Skin epidermis (tissue), 12 donors: ENCODE measurements at regions not wholly inside any gene's neighbourhood (a gene's known extent, or its start where the extent isn't known, plus 50 kb on each side); places are given as distances from the start of the nearest gene placed in this dataset.
"Not testable (repeated sequence)": the region's sequence is repeated elsewhere in the genome, so short reads cannot be mapped to it uniquely, and the experiment has no call there.

ENCODE experiments used
- H3K27ac ChIP-seq, 21 experiments: fragments of 200-600 bp; sonication (generic) in 11 of 21; one replicate each; pipeline ENCODE4 v1.5.0; 2020; ENCODE audit warnings: mild to moderate bottlenecking in 3 of 21, inconsistent platforms in 2 of 21, moderate library complexity in 2 of 21
- H3K4me3 ChIP-seq, 7 experiments: fragments of 200-600 bp; sonication (generic) in 2 of 7; one replicate each; pipeline ENCODE4 v1.5.0; 2020; ENCODE audit warnings: inconsistent platforms in 2 of 7, mild to moderate bottlenecking in 2 of 7, moderate library complexity in 1 of 7

DNA sequence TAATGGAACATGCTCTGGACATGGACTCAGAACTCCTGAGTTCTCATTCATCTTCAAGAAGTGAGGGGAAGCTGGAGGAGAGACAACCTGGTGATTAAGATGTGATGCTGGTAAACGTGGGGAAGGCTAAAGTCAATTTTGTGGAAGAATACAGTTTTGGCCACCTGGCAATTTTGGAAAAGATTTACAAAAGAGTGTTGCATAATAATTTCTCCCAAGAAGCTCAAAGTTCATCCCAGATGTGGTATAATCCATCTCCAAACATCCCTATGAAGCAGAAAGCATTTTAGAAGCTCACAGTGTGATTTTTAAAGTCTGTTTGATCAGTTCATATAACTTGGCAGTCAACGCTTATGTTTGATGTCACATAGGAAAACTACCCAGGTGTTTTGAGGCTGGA, 208.7 kb downstream of the LMX1A start:
- Histone ChIP-seq H3K4me3 (no peak overlapping the region), H3K27ac (no peak overlapping the region)

GRCh38 chr1:165144757-165145397, 211.6 kb downstream of the LMX1A start:
- H3K27ac ChIP-seq = no peak overlapping the region
- H3K4me3 ChIP-seq = no peak overlapping the region

- no peak overlapping the region for H3K27ac ChIP-seq
- no peak overlapping the region for H3K4me3 ChIP-seq
Measured at GRCh38 chr1:165143437-165144065, 213.0 kb downstream of the LMX1A start.

DNA sequence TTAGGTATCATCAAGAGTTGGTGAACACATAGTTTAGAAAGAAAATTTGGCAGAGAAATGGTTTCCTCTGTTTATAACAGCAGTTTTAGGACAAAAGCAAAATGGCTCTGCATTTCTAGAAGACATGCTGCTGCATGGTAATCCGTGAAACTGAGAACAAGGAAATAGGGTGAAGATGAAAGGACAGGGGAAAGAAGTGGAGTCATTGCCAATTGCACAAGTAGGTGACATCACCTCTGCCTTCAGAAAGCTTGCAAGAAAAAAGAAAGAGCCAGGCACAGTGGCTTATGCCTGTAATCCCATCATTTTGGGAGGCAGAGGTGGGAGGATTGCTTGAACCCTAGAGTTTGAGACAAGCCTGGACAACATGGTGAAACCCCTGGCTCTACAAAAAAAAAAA, 217.6 kb downstream of the LMX1A start:
- no peak overlapping the region for H3K27ac ChIP-seq
- H3K4me3 ChIP-seq = no peak overlapping the region

- no peak overlapping the region for H3K4me3 ChIP-seq
- no peak overlapping the region for H3K27ac ChIP-seq
Measured at GRCh38 chr1:165137551-165138316, 218.8 kb downstream of the LMX1A start.

GRCh38 chr1:165134431-165134830, 222.1 kb downstream of the LMX1A start:
- Histone ChIP-seq H3K27ac (no peak overlapping the region), H3K4me3 (no peak overlapping the region)

GRCh38 chr1:165129568-165130164, 226.8 kb downstream of the LMX1A start:
- Histone ChIP-seq H3K27ac (no peak overlapping the region), H3K4me3 (no peak overlapping the region)

DNA sequence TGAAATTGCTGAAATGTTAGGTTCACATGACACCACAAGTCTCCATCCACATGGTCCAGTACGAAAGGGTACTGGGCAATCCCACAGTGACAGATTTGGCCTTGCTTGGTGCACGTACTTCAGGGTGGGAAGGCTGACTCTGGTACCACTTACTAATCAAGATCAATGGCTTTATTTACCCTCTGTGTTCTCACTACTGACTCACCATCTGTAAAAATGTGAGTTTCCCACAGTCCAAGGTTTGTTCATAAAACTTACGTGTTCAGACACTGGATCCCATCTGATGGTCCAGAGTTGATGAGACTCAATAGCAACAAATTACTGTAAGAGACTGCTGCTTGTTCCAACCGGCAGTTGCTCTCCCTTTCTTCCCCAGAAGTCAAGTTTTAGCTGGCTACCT, 231.7 kb downstream of the LMX1A start:
- H3K4me3 ChIP-seq = no peak overlapping the region
- no peak overlapping the region for H3K27ac ChIP-seq

- no peak overlapping the region for H3K27ac ChIP-seq
- no peak overlapping the region for H3K4me3 ChIP-seq
Measured at GRCh38 chr1:165119086-165119485, 237.4 kb downstream of the LMX1A start.

DNA sequence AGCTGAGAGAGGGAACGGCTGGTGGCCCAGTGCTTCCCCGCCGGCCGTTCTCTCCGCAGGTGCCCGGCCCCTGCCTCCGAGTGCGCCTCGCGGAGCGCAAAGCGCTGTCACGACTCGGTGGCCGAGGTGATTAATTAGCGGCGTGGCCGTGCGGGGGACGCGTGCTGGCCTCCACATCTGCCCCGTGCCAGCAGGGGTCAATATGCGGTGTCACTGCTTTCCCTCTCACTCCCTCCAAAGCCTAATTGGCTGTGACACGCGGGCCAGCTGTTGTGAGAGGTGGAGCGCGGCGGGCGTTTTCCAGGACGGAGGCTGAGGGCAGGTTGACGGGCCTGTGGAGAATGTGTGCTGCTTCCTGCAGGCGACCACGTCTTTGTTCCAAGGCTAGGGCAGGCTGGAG, 239.0 kb downstream of the LMX1A start:
- H3K27ac ChIP-seq = no peak overlapping the region
- H3K4me3 ChIP-seq = no peak overlapping the region

DNA sequence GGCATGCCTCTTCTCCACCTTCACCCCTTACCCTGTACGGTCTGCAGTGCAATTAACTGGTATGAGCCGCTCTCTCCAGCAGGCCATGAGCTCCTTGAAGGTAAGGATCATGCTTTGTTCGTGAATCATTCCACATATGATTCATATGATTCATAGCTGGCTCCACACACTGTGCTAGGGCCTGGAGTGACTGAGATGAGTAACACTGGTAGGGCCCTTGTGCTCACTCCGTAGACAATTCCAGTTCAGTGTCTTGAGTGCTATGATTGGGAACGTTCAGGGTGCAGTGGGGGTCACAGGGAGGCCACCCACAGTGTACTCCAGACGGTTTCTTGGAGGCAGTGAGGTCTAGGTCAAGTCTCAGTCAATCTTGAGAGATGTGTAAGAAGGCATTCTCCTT, 239.8 kb downstream of the LMX1A start:
- Histone ChIP-seq H3K27ac (no peak overlapping the region), H3K4me3 (no peak overlapping the region)

DNA sequence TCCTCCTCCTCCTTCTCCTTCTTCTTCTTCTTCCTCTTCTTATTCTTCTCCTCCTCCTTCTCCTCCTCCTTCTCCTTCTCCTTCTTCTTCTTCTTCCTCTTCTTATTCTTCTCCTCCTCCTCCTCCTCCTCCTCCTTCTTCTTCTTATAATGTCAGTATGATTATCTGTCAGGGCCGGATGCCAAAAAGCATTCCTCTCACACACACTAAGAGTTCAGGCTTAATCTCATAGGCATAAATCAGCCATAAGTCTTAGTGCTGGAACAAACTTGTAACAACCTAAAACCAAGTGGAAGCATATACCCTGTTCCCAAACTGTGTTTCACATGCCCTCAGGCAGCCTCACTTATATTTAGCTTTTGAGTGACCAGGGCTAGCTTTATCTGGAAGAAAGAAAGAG, 240.3 kb downstream of the LMX1A start:
- H3K4me3 ChIP-seq = no peak overlapping the region
- no peak overlapping the region for H3K27ac ChIP-seq

DNA sequence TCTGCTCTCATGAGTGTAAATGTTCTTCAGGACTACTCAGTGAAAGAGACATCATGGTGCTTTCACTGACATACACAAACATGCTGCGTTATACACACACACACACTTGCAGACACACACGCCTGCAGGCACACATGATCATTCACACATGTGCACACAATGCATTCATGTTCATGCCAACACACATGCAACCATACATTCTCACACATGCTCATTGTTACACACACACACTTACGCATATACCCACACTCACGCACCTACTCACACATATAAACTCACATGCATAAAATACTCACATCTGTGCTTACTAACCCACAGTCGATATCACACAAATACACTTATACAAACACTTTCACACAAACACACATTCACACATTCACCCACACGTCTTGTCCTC, 241.6 kb downstream of the LMX1A start:
- Histone ChIP-seq H3K27ac (no peak overlapping the region), H3K4me3 (no peak overlapping the region)

- H3K4me3 ChIP-seq = no peak overlapping the region
- H3K27ac ChIP-seq = no peak overlapping the region
Measured at GRCh38 chr1:165114022-165114888, 242.3 kb downstream of the LMX1A start.

GRCh38 chr1:165112260-165112659, 244.3 kb downstream of the LMX1A start:
- H3K4me3 ChIP-seq = no peak overlapping the region
- H3K27ac ChIP-seq = no peak overlapping the region

- Histone ChIP-seq H3K27ac (no peak overlapping the region), H3K4me3 (no peak overlapping the region)
Measured at GRCh38 chr1:165109013-165109412, 247.5 kb downstream of the LMX1A start.

DNA sequence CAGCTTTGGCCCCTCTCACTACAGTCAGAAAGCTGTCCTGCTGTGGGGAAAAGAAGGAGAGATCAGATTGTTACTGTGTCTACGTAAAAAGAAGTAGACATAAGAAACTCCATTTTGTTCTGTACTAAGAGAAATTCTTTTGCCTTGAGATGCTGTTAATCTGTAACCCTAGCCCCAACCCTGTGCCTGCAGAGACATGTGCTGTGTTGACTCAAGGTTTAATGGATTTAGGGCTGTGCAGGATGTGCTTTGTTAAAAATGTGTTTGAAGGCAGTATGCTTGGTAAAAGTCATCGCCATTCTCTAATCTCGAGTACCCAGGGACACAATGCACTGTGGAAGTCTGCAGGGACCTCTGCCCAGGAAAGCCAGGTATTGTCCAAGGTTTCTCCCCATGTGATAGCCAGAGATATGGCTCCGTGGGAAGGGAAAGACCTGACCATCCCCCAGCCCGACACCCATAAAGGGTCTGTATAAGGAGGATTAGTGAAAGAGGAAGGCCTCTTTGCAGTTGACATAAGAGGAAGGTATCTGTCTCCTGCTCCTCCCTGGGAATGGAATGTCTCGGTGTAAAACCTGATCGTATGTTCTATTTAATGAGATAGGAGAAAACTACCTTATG, 263.9 kb downstream of the LMX1A start:
- H3K4me3 ChIP-seq = not testable (repeated sequence)

GRCh38 chr1:165080253-165080896, 276.1 kb downstream of the LMX1A start:
- H3K27ac ChIP-seq = no peak overlapping the region
- H3K4me3 ChIP-seq = no peak overlapping the region

More for the DNA sequence above, 263.9 kb downstream of the LMX1A start:
- H3K27ac ChIP-seq = not testable (repeated sequence)

- no peak overlapping the region for H3K4me3 ChIP-seq
- H3K27ac ChIP-seq = no peak overlapping the region
Measured at GRCh38 chr1:165078391-165078790, 278.1 kb downstream of the LMX1A start.
